GM21381 (cell line): ENCODE measurements at regions not wholly inside any gene's neighbourhood (a gene's known extent, or its start where the extent isn't known, plus 50 kb on each side); places are given as distances from the start of the nearest gene placed in this dataset.
"Not testable (repeated sequence)": the region's sequence is repeated elsewhere in the genome, so short reads cannot be mapped to it uniquely, and the experiment has no call there.

Source experiments
- ATAC-seq: cut with Tn5 transposase; IDR thresholded peaks from one replicate; pipeline ENCODE4 v1.9.1; 2021; ENCODE audit warnings: mild to moderate bottlenecking, moderate library complexity; ENCODE audit not compliant: unreplicated experiment

- no peak for ATAC-seq
These were observed 216.0 kb upstream of the SFSWAP start for GRCh38 chr12:131494741-131495524.

- no peak for ATAC-seq
These were observed 212.9 kb upstream of the SFSWAP start for GRCh38 chr12:131497966-131498365.

- no peak for ATAC-seq
These were observed 211.6 kb upstream of the SFSWAP start for GRCh38 chr12:131499160-131499863.

GRCh38 chr12:131499864-131500190 lies 211.1 kb upstream of the SFSWAP start:
- ATAC-seq = no peak

- ATAC-seq = no peak
These were observed 210.3 kb upstream of the SFSWAP start for GRCh38 chr12:131500564-131500963.

- ATAC-seq = no peak
These were observed 205.3 kb upstream of the SFSWAP start for GRCh38 chr12:131505561-131505960.

- no peak for ATAC-seq
These were observed 204.5 kb upstream of the SFSWAP start for GRCh38 chr12:131506426-131506825.

- no peak for ATAC-seq
These were observed 203.8 kb upstream of the SFSWAP start for GRCh38 chr12:131507094-131507493.

GRCh38 chr12:131507881-131508280 lies 203.0 kb upstream of the SFSWAP start:
- ATAC-seq = no peak

GRCh38 chr12:131509701-131510100 lies 201.2 kb upstream of the SFSWAP start:
- ATAC-seq = no peak

- no peak for ATAC-seq
These were observed 200.5 kb upstream of the SFSWAP start for GRCh38 chr12:131510431-131510830.

- peak; percentile 98 for ATAC-seq
These were observed 199.5 kb upstream of the SFSWAP start for GRCh38 chr12:131511391-131511802.

GRCh38 chr12:131511803-131512561 lies 198.9 kb upstream of the SFSWAP start:
- no peak for ATAC-seq

- no peak for ATAC-seq
These were observed 197.3 kb upstream of the SFSWAP start for GRCh38 chr12:131513606-131514005.

GRCh38 chr12:131520553-131520952 lies 190.3 kb upstream of the SFSWAP start:
- ATAC-seq = not testable (repeated sequence)

GRCh38 chr12:131521326-131521725 lies 189.6 kb upstream of the SFSWAP start:
- no peak for ATAC-seq

GRCh38 chr12:131525795-131526508 lies 184.9 kb upstream of the SFSWAP start:
- ATAC-seq = no peak

- no peak for ATAC-seq
These were observed 183.8 kb upstream of the SFSWAP start for GRCh38 chr12:131527092-131527491.

GRCh38 chr12:131527736-131528135 lies 183.2 kb upstream of the SFSWAP start:
- no peak for ATAC-seq

GRCh38 chr12:131528144-131528543 lies 182.7 kb upstream of the SFSWAP start:
- no peak for ATAC-seq

GRCh38 chr12:131528667-131529066 lies 182.2 kb upstream of the SFSWAP start:
- ATAC-seq = no peak
